ENCODE measurements at regions not wholly inside any gene's neighbourhood (a gene's known extent, or its start where the extent isn't known, plus 50 kb on each side); places are given as distances from the start of the nearest gene placed in this dataset.

DNA sequence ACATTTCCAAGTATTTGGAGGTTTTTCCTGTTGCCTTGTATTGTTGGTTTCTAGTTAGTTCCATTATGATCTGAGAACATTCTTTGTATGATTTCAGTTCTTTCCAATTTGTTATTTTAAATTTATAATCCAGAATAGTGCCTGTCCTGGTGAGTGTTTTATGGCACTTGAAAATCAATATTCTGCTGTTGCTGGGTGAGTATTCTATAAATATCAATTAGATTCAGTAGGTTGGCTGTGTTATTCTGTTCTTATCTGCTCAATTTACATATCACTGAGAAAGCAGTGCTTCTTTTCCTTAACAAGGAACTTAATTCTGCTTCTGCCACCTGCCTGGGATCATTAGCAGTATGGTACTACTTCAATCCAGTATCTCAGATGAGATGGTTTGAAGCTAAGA, 123.5 kb downstream of the SNX19 start:
- no peak for TF ChIP-seq EP300 (IDR thresholded peaks at IDR 0.05)
- TF ChIP-seq, protein P1, sequence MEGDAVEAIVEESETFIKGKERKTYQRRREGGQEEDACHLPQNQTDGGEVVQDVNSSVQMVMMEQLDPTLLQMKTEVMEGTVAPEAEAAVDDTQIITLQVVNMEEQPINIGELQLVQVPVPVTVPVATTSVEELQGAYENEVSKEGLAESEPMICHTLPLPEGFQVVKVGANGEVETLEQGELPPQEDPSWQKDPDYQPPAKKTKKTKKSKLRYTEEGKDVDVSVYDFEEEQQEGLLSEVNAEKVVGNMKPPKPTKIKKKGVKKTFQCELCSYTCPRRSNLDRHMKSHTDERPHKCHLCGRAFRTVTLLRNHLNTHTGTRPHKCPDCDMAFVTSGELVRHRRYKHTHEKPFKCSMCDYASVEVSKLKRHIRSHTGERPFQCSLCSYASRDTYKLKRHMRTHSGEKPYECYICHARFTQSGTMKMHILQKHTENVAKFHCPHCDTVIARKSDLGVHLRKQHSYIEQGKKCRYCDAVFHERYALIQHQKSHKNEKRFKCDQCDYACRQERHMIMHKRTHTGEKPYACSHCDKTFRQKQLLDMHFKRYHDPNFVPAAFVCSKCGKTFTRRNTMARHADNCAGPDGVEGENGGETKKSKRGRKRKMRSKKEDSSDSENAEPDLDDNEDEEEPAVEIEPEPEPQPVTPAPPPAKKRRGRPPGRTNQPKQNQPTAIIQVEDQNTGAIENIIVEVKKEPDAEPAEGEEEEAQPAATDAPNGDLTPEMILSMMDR (IDR thresholded peaks at IDR 0.05) = no peak

All from ovary (tissue), 3 donors.